Iris pigment epithelial cell (primary cell): ENCODE measurements at regions not wholly inside any gene's neighbourhood (a gene's known extent, or its start where the extent isn't known, plus 50 kb on each side); places are given as distances from the start of the nearest gene placed in this dataset.
"Not testable (repeated sequence)": the region's sequence is repeated elsewhere in the genome, so short reads cannot be mapped to it uniquely, and the experiment has no call there.

Experiments
- DNase-seq: peaks from one replicate; pipeline ENCODE4 v3.0.0-alpha.2; 2011; ENCODE audit warnings: low read depth

GRCh38 chr5:39650008-39650762 lies 225.4 kb upstream of the DAB2 start:
- DNase-seq, result peak; percentile 77

- DNase-seq, result peak; percentile 63
These were observed 224.1 kb upstream of the DAB2 start for GRCh38 chr5:39648848-39649227.

- DNase-seq, result peak; percentile 26
These were observed 223.5 kb upstream of the DAB2 start for GRCh38 chr5:39648085-39648847.

GRCh38 chr5:39640552-39640951 lies 215.8 kb upstream of the DAB2 start:
- no peak for DNase-seq

GRCh38 chr5:39639618-39640089 lies 214.9 kb upstream of the DAB2 start:
- DNase-seq, result peak; percentile 78

GRCh38 chr5:39638813-39639212 lies 214.0 kb upstream of the DAB2 start:
- no peak for DNase-seq

- DNase-seq, result no peak
These were observed 208.3 kb upstream of the DAB2 start for GRCh38 chr5:39633057-39633456.

GRCh38 chr5:39631958-39632357 lies 207.2 kb upstream of the DAB2 start:
- no peak for DNase-seq

- DNase-seq, result no peak
These were observed 205.2 kb upstream of the DAB2 start for GRCh38 chr5:39629946-39630345.

GRCh38 chr5:39628348-39628747 lies 203.6 kb upstream of the DAB2 start:
- DNase-seq, result no peak

GRCh38 chr5:39624890-39625289 lies 200.1 kb upstream of the DAB2 start:
- DNase-seq, result no peak

GRCh38 chr5:39624268-39624886 lies 199.6 kb upstream of the DAB2 start:
- peak; percentile 73 for DNase-seq

GRCh38 chr5:39623291-39623865 lies 198.6 kb upstream of the DAB2 start:
- no peak for DNase-seq

- DNase-seq, result no peak
These were observed 197.5 kb upstream of the DAB2 start for GRCh38 chr5:39622281-39622680.

GRCh38 chr5:39619168-39619818 lies 194.5 kb upstream of the DAB2 start:
- no peak for DNase-seq

GRCh38 chr5:39618391-39618790 lies 193.6 kb upstream of the DAB2 start:
- no peak for DNase-seq

- DNase-seq, result no peak
These were observed 191.4 kb upstream of the DAB2 start for GRCh38 chr5:39616131-39616530.

- DNase-seq, result not testable (repeated sequence)
These were observed 186.3 kb upstream of the DAB2 start for GRCh38 chr5:39611076-39611475.

- DNase-seq, result no peak
These were observed 183.2 kb upstream of the DAB2 start for GRCh38 chr5:39608024-39608423.

- DNase-seq, result no peak
These were observed 181.8 kb upstream of the DAB2 start for GRCh38 chr5:39606591-39606990.

- DNase-seq, result peak; percentile 63
These were observed 181.1 kb upstream of the DAB2 start for GRCh38 chr5:39605588-39606575.
